ENCODE measurements at regions not wholly inside any gene's neighbourhood (a gene's known extent, or its start where the extent isn't known, plus 50 kb on each side); places are given as distances from the start of the nearest gene placed in this dataset.

GRCh38 chr15:53115563-53115962 lies 325.4 kb upstream of the ONECUT1 start:
- TF ChIP-seq CTCF (IDR thresholded peaks at IDR 0.05) = no peak
- no peak for TF ChIP-seq POLR2A (IDR thresholded peaks at IDR 0.05)

All from uterus (tissue), 2 donors.